ENCODE measurements at regions not wholly inside any gene's neighbourhood (a gene's known extent, or its start where the extent isn't known, plus 50 kb on each side); places are given as distances from the start of the nearest gene placed in this dataset.
"Not testable (repeated sequence)": the region's sequence is repeated elsewhere in the genome, so short reads cannot be mapped to it uniquely, and the experiment has no call there.

DNA sequence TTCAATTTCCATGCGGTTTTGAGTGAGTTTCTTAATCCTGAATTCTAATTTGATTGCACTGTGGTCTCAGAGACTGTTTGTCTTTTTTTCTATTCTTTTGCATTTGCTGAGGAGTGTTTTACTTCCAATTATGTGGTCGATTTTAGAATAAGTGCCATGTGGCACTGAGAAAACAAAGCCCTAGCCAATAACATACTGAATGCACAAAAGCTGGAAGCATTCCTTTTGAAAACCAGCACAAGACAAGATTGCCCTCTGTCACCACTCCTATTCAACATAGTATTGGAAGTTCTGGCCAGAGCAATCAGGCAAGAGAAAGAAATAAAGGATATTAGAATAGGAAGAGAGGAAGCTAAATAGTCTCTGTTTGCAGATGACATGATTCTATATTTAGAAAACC is 66.7 kb upstream of the SLITRK5 start:
- in situ Hi-C loops (cut with HindIII; ENCODE audit: low pct_unique_long_range_greater_than_20kb, low sequenced_read_pairs): not testable (repeated sequence)

DNA sequence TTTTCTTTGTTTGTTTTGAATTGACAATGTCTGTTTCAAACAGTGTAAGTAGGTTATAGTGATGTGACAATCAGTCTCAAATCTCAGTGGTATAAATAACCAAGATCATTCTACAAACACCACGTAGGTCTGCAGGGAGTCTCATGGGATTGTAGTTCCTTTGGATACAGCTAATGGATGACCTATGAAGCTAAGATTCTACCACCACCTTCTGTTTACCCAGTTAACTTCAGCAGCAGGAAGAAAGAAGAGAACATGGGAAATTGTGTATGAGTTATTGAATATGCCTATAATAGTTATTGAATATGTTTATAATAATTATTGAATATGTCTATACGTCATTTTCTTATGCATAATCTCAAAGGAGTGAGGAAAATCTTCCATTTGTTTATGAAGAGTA is 63.9 kb upstream of the SLITRK5 start:
- in situ Hi-C loops (cut with HindIII; ENCODE audit: low pct_unique_long_range_greater_than_20kb, low sequenced_read_pairs): no loop called here
- DNase-seq (ENCODE audit: low read depth): no peak

More for the DNA sequence above, 66.7 kb upstream of the SLITRK5 start:
- not testable (repeated sequence) for DNase-seq (ENCODE audit: low read depth)

DNA sequence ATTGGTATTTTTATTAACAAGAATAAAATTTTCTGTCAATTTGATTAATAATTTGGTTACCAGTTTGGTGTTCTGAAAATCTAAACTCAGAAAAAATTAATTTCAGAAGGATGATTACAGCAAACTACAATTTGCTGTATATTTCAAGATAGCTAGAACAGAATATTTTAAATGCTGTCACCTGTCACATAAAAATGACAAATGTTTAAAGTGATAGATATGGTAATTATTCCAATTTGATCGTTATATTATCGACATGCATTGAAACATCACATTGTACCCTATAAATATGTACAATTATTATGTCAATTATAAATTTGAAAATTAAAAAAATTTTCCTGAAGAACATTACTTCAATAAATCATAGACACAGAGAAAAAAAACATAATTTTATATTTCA is 56.9 kb upstream of the SLITRK5 start:
- in situ Hi-C loops (cut with HindIII; ENCODE audit: low pct_unique_long_range_greater_than_20kb, low sequenced_read_pairs): no loop called here
- no peak for DNase-seq (ENCODE audit: low read depth)
